HG02973 (cell line): ENCODE measurements at regions not wholly inside any gene's neighbourhood (a gene's known extent, or its start where the extent isn't known, plus 50 kb on each side); places are given as distances from the start of the nearest gene placed in this dataset.
"Not testable (repeated sequence)": the region's sequence is repeated elsewhere in the genome, so short reads cannot be mapped to it uniquely, and the experiment has no call there.

ENCODE experiments used
- ATAC-seq: cut with Tn5 transposase; IDR thresholded peaks from one replicate; pipeline ENCODE4 v1.9.1; 2021; ENCODE audit warnings: moderate library complexity; ENCODE audit not compliant: unreplicated experiment

DNA sequence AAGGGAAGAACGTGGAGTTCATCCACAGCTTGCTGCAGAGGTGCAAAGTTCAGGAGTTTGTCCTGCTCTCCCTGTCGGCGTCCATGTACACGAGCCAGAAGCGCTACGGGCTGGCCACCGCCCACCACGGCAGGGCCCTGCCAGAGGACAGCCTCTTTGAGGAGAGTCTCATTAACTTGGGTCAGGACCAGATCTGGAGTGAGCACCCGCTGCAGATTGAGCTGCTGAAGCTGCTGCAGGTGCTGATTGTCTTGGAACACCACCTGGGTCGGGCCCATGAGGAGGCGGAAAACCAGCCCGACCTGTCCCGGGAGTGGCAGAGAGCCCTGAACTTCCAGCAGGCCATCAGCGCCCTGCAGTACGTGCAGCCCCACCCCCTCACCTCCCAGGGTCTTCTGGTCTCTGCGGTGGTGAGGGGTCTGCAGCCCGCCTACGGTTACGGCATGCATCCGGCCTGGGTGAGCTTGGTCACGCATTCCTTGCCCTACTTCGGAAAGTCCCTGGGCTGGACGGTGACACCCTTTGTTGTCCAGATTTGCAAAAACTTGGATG lies 73.8 kb upstream of the MORC3 start:
- ATAC-seq: no peak

DNA sequence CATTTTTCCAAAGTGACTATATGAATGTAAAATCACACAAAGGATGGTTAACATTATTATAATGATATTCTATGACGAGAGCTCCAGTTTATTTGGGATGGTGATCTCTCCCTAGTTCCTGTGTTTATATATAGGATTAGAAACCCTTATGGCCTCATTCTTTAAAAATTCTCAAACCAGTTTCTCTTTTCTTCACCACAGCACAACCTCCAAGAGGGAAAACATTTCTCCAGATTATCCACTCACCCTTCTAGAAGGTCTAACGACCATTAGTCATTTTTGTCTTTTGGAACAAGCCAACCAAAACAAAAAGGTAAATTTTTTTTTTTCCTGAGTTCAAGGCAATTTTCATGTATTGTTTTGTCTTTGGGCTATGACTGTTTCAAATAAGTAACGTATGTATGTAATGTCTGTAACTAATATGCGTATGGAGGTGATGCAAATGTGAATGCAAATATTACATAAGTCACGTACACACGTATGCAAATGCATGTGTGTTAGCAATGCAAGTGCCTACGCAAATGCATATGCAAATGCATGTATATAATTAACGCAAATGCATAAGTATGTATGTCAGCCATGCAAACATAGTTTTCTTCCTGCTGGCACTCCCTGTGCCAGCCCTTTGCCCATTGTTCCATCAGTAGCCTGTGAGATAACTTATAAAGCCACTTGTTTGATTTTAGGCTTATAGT lies 72.5 kb upstream of the MORC3 start:
- no peak for ATAC-seq

- no peak for ATAC-seq
These were observed 70.2 kb upstream of the MORC3 start for GRCh38 chr21:36249576-36250422.

DNA sequence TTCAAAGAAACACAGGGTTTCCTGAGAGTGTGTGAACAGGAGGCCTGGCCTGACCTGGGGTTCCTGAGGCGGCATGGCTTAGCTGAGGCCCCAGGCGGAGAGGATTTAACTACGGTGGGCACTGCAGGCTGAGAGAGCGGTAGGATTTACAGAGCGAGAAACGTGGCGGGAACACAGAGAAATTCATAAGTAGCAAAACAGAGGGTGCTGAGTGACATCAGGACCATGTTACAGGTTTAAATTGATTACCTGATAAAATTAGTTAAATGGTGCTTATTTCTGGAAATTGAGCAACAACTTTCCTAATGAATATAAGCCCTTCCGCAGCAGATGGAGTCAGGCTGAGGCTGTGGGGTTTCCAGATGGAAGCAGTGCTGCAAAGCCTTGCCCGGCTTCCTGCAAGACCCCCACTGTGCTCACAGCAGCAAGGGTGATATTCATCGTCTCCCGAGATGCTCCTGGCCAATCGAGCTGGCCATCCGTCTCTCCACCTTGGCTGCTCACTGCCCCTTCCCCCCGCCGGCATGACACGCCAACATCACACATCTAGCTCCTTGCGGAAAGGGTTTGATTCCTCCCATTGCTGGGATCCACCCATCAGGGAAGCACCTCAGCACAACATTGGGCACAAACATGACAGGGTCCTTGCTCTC lies 69.4 kb upstream of the MORC3 start:
- ATAC-seq: no peak

DNA sequence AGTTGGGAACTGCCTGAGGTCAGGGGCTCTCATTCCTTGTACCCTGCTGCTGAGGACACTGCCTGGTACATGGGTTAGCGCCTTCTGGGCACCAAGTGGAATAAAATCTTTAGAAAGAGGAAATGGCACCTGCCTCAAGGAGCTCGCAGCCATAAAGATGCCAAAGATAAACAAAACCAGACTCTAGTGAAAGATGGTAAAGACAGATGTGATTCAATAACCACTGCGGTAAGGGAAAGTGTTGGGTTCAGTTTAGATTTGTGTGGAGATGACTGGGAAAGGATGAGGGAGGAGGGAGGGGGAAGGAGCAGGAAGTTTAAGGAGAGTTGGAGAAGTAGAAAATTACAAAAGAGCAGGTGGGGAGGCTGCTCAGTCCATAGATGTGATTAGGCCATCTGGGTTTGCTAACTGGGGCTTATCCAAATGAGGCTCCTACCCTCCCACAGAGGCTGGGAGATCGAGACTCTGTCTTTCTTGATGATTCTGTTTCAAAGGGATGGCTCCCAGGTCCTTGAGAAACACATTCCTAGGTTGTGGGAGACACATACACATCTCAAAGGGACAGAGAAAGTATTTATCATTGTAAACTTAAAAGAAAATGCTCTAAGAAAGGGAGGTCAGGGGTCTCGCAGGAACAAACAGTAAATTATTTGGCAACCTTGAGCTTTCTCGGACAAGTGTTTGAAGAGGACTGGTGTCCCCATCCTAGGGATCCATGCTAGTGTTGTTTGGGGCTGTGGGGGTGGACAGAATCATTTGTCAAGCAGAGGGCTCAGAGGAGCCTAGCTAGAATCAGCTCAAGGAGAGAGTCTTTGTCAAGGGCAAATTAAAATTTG lies 65.7 kb upstream of the MORC3 start:
- peak; percentile 12 for ATAC-seq

DNA sequence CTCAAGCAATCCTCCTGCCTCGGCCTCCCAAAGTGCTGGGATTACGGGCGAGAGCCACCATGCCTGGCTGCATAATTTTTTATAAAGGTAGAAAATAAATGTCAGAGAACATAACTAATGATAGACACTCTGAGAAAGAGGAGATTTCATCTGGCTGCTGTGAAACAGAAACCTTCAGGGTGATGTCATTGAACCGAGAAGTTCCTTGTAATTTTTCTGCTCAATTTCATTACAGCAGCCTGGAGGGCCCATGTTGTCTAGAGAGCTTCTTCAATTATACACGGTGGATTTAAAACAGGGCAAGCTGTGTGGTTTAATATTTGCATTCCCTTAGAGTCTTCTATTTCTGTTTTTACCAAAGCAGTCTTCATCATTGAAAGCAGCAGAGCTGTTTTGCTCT lies 64.3 kb upstream of the MORC3 start:
- ATAC-seq: no peak

- no peak for ATAC-seq
These were observed 62.3 kb upstream of the MORC3 start for GRCh38 chr21:36257657-36258056.

- no peak for ATAC-seq
These were observed 59.8 kb upstream of the MORC3 start for GRCh38 chr21:36260030-36260787.

DNA sequence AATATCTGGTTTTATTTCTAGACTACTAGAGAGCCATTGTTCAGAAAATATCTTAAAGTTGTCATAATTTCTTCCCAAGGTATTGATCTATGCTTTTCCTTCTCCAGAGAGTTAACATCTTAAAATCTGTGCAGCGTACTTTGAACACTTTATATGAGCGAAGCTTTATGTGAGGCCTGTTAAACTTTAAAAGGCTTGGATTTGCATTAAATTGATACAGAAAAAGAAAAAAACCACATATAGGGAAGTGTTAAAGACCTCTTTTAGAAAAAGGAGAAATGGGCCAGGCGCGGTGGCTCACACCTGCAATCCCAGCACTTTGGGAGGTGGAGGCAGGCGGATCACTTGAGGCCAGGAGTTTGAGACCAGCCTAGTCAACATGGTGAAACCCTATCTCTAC lies 59.2 kb upstream of the MORC3 start:
- no peak for ATAC-seq

DNA sequence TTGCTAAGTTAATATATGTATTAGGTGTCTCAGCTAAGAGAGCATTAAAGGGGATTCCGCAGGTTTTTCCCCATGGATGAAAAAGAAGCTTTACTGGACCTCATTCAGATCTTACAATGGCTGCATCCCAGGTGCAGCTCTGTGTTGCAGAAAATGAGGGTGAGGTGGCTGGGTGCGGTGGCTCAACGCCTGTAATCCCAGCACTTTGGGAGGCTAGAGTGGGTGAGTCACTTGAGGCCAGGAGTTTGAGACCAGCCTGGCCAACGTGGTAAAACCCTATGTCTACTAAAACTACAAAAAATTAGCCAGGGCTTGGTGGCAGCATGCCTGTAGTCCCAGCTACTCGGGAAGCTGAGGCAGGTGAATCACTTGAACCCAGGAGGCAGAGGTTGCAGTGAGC lies 58.5 kb upstream of the MORC3 start:
- ATAC-seq: no peak

GRCh38 chr21:36263797-36264196 lies 56.2 kb upstream of the MORC3 start:
- ATAC-seq: no peak

DNA sequence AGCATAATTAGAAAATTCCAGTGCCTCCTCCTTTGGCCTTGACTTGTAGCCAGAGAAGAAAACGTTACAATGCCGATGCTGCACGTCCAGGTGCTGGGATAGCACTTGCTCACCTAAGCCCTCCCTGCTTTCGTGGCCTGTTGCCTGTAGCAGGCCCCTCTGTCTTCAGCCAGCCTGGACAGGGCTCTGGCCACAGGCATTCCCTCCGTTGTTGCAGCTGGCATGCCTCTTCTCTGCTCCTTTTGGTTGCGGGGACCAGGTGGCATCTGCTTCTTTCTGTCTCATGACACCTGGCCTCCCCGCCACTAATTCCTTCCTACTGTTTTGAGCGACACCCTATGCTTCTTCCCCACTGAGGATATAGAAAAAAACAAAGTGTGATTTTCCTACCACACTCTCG lies 54.6 kb upstream of the MORC3 start:
- ATAC-seq: no peak

DNA sequence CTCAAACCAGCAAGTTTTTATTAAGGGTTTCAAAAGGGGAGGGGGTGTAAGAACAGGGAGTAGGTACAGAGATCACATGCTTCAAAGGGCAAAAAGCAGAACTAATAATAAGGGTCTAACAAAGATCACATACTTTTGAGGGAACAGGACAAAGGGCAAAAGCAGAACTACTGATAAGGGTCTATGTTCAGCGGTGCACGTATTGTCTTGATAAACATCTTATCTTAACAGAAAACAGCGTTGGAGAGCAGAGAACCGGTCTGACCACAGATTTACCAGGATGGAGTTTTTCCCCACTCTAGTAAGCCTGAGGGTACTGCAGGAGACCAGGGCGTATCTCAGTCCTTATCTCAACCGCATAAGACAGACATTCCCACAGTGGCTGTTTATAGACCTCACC lies 52.2 kb upstream of the MORC3 start:
- ATAC-seq: not testable (repeated sequence)

DNA sequence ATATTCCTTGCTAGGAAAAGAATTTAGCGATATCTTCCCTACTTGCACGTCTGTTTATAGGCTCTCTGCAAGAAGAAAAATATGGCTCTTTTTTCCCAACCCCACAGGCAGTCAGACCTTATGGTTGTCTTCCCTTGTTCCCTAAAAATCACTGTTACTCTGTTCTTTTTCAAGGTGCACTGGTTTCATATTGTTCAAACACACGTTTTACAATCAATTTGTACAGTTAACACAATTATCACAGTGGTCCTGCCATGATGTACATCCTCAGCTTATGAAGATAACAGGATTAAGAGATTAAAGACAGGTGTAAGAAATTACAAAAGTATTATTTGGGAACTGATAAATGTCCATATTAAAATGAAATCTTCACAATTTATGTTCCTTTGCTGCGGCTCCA lies 51.7 kb upstream of the MORC3 start:
- not testable (repeated sequence) for ATAC-seq
